H1 (cell line): ENCODE measurements at regions not wholly inside any gene's neighbourhood (a gene's known extent, or its start where the extent isn't known, plus 50 kb on each side); places are given as distances from the start of the nearest gene placed in this dataset.

Experiments
- CTCF ChIA-PET: fragments of 300-600 bp; sonication (Branson Sonifier 250); formaldehyde crosslinking; loops from one replicate; lab custom pipeline; 2021; ENCODE audit not compliant: partially characterized antibody; lab: Charles Lee
- POLR2A ChIA-PET: fragments of 300-600 bp; sonication (Branson Sonifier 250); formaldehyde crosslinking; loops from one replicate; lab custom pipeline; 2021; ENCODE audit warnings: inconsistent platforms; ENCODE audit not compliant: partially characterized antibody; lab: Charles Lee
- DNase-seq, 2 experiments: peaks; one replicate each; pipeline versions ENCODE4 v3.0.0 to v3.0.0-alpha.2; 2010 to 2022; ENCODE audit warnings: low spot score in 2 of 2, low read depth in 1 of 2, mixed read lengths in 1 of 2
- FAIRE-seq: peaks from 2 replicates; lab custom pipeline; 2011; peaks lifted over from hg19 to GRCh38; lab: Jason Lieb, UNC
- H2AFZ ChIP-seq: 2 replicates; pipeline ENCODE4 v1.8.1; 2012; ENCODE audit warnings: low read length, inconsistent platforms
- H2AK5ac ChIP-seq: 2 replicates; pipeline ENCODE4 v1.6.1; 2013; ENCODE audit warnings: low read depth, low read length
- H2BK120ac ChIP-seq: replicated peaks from 2 replicates; pipeline ENCODE3; 2013; ENCODE audit warnings: low read depth, low read length, inconsistent platforms
- H2BK12ac ChIP-seq: 2 replicates; pipeline ENCODE4 v1.6.1; 2013; ENCODE audit warnings: low read depth, low read length
- H2BK15ac ChIP-seq: 2 replicates; pipeline ENCODE4 v1.6.1; 2013; ENCODE audit warnings: low read length
- H2BK20ac ChIP-seq: 2 replicates; pipeline ENCODE4 v1.6.1; 2013; ENCODE audit warnings: low read length
- H2BK5ac ChIP-seq: 2 replicates; pipeline ENCODE4 v1.6.1; 2013; ENCODE audit warnings: low read depth, low read length
- H3K14ac ChIP-seq: 2 replicates; pipeline ENCODE4 v1.6.1; 2013; ENCODE audit warnings: inconsistent platforms; ENCODE audit not compliant: insufficient read length
- H3K18ac ChIP-seq: 2 replicates; pipeline ENCODE4 v1.6.1; 2013; ENCODE audit warnings: low read length; ENCODE audit errors: extremely low read depth
- H3K23ac ChIP-seq: 2 replicates; pipeline ENCODE4 v1.6.1; 2013; ENCODE audit warnings: inconsistent platforms; ENCODE audit not compliant: insufficient read length
- H3K23me2 ChIP-seq: 2 replicates; pipeline ENCODE4 v1.6.1; 2013; ENCODE audit warnings: low read depth, low read length
- H3K27ac ChIP-seq: 2 replicates; pipeline ENCODE4 v1.6.1; 2011; ENCODE audit warnings: low read depth, low read length, inconsistent platforms
- H3K27me3 ChIP-seq, 4 experiments: replicated peaks in 1 of 4; 1 replicate in 1 of 4; 2 replicates in 3 of 4; pipeline versions ENCODE4 v1.6.1 to v1.8.1; 2011 to 2013; ENCODE audit warnings: low read length in 3 of 4, mild to moderate bottlenecking in 3 of 4, inconsistent platforms in 2 of 4, mixed read lengths in 2 of 4, moderate library complexity in 1 of 4; ENCODE audit not compliant: control insufficient read depth in 3 of 4, insufficient read depth in 3 of 4; ENCODE audit errors: extremely low read depth in 1 of 4
- H3K36me3 ChIP-seq, 4 experiments: 2 replicates each; pipeline versions ENCODE4 v1.6.1 to v1.8.1; 2011 to 2013; ENCODE audit warnings: mild to moderate bottlenecking in 4 of 4, low read length in 3 of 4, moderate library complexity in 2 of 4, control low read depth in 1 of 4, inconsistent platforms in 1 of 4; ENCODE audit not compliant: insufficient read depth in 4 of 4, control insufficient read depth in 2 of 4
- H3K4ac ChIP-seq: replicated peaks from 2 replicates; pipeline ENCODE3; 2013; ENCODE audit warnings: low read length, low read depth, mixed read lengths, inconsistent platforms; ENCODE audit not compliant: insufficient read length
- H3K4me1 ChIP-seq, 4 experiments: replicated peaks in 1 of 4; 1 replicate in 1 of 4; 2 replicates in 3 of 4; pipeline versions ENCODE4 v1.6.1 to v1.8.1; 2011 to 2013; ENCODE audit warnings: low read length in 3 of 4, inconsistent platforms in 2 of 4, mixed read lengths in 1 of 4; ENCODE audit not compliant: insufficient read depth in 4 of 4, control insufficient read depth in 3 of 4
- H3K4me2 ChIP-seq, 2 experiments: 2 replicates each; pipeline versions ENCODE4 v1.6.1 to v1.8.1; 2011 to 2013; ENCODE audit warnings: low read depth in 2 of 2, low read length in 2 of 2, control low read depth in 1 of 2, inconsistent platforms in 1 of 2, mild to moderate bottlenecking in 1 of 2; ENCODE audit not compliant: insufficient read depth in 1 of 2
- H3K4me3 ChIP-seq, 4 experiments: fragments of 200-600, 300-600 bp in 1 of 4; sonication (generic), shearing (Covaris generic), sonication (Bioruptor Twin) in 1 of 4; 2 replicates each; pipeline versions ENCODE4 v1.5.1 to v1.8.1; 2011 to 2016; ENCODE audit warnings: low read length in 4 of 4, low read depth in 3 of 4, control low read depth in 2 of 4, inconsistent platforms in 2 of 4, mild to moderate bottlenecking in 2 of 4, mixed read lengths in 1 of 4, moderate library complexity in 1 of 4; ENCODE audit not compliant: insufficient read depth in 2 of 4; ENCODE audit errors: extremely low read depth in 1 of 4
- H3K56ac ChIP-seq: replicated peaks from 2 replicates; pipeline ENCODE3; 2013; ENCODE audit warnings: low read depth, mild to moderate bottlenecking, mixed read lengths, low read length, inconsistent platforms; ENCODE audit not compliant: insufficient read length
- H3K79me1 ChIP-seq: 2 replicates; pipeline ENCODE4 v1.6.1; 2013; ENCODE audit warnings: low read depth, low read length, control low read depth
- H3K79me2 ChIP-seq, 2 experiments: 2 replicates each; pipeline versions ENCODE4 v1.6.1 to v1.8.1; 2012 to 2013; ENCODE audit warnings: low read length in 2 of 2, mild to moderate bottlenecking in 2 of 2, inconsistent platforms in 1 of 2; ENCODE audit not compliant: insufficient read depth in 2 of 2, control insufficient read depth in 1 of 2
- H3K9ac ChIP-seq, 4 experiments: replicated peaks in 1 of 4; 1 replicate in 1 of 4; 2 replicates in 3 of 4; pipeline versions ENCODE4 v1.6.1 to v1.8.1; 2011 to 2013; ENCODE audit warnings: low read depth in 3 of 4, low read length in 3 of 4, control low read depth in 2 of 4, mild to moderate bottlenecking in 2 of 4, moderate library complexity in 2 of 4, inconsistent platforms in 1 of 4; ENCODE audit errors: extremely low read depth in 1 of 4
- H3K9me3 ChIP-seq, 2 experiments: 2 replicates each; pipeline versions ENCODE4 v1.6.1 to v1.8.1; 2012 to 2013; ENCODE audit warnings: mild to moderate bottlenecking in 2 of 2, moderate library complexity in 2 of 2, control low read depth in 1 of 2, inconsistent platforms in 1 of 2, low read depth in 1 of 2, low read length in 1 of 2, mixed read lengths in 1 of 2; ENCODE audit not compliant: insufficient read depth in 2 of 2
- H4K20me1 ChIP-seq, 2 experiments: replicated peaks in 1 of 2; 2 replicates each; pipeline versions ENCODE3 to v1.8.1; 2011 to 2013; ENCODE audit warnings: inconsistent platforms in 2 of 2, low read length in 2 of 2, mild to moderate bottlenecking in 1 of 2; ENCODE audit not compliant: insufficient read depth in 2 of 2, control insufficient read depth in 1 of 2
- H4K5ac ChIP-seq: 2 replicates; pipeline ENCODE4 v1.6.1; 2013; ENCODE audit warnings: low read length, low read depth, mixed read lengths, inconsistent platforms; ENCODE audit not compliant: insufficient read length
- H4K8ac ChIP-seq: 2 replicates; pipeline ENCODE4 v1.8.0; 2013; ENCODE audit warnings: mild to moderate bottlenecking, moderate library complexity, low read length, inconsistent platforms; ENCODE audit not compliant: insufficient read depth; ENCODE audit errors: extremely low read depth
- H4K91ac ChIP-seq: replicated peaks from 2 replicates; pipeline ENCODE3; 2013; ENCODE audit warnings: low read length, mixed read lengths, inconsistent platforms; ENCODE audit not compliant: insufficient read length
- CBX5 ChIP-seq: fragments of 300-800, 300-1000 bp; sonication (generic); IDR thresholded peaks from 2 replicates; pipeline ENCODE4 v1.7.1; 2016; ENCODE audit warnings: antibody characterized with exemption, low read length, low read depth
- KDM1A ChIP-seq: fragments of 200-600, 300-600 bp; sonication (generic); IDR thresholded peaks from 2 replicates; pipeline ENCODE4 v1.7.1; 2016; ENCODE audit warnings: mild to moderate bottlenecking, low read length, borderline replicate concordance
- POLR2AphosphoS5 ChIP-seq: IDR thresholded peaks from 2 replicates; pipeline ENCODE4 v1.6.1; 2011; ENCODE audit warnings: low read depth, low read length
- RXRA ChIP-seq: IDR thresholded peaks from 2 replicates; pipeline ENCODE4 v1.6.1; 2011; ENCODE audit warnings: low read depth, mild to moderate bottlenecking, low read length, moderate library complexity; ENCODE audit not compliant: insufficient read depth
- SIRT6 ChIP-seq: IDR thresholded peaks from one replicate; pipeline ENCODE4 v1.7.1; 2012; ENCODE audit warnings: low read length, inconsistent platforms
- TCF12 ChIP-seq: IDR thresholded peaks from 2 replicates; pipeline ENCODE4 v1.6.1; 2011; ENCODE audit warnings: low read depth, mild to moderate bottlenecking, low read length
- WGBS, 2 experiments: shearing (Covaris generic) in 1 of 2; methylation state at CpG; one replicate each; pipeline versions ENCODE4 v1.1.6 to v1.1.7; 2013 to 2015; ENCODE audit warnings: low lambda C conversion rate in 2 of 2, mixed read lengths in 2 of 2, inconsistent platforms in 1 of 2, low coverage in 1 of 2, missing lambda C conversion rate in 1 of 2; ENCODE audit not compliant: insufficient replicate concordance in 2 of 2, insufficient coverage in 1 of 2, insufficient read length in 1 of 2; ENCODE audit errors: extremely low coverage in 1 of 2, missing lambda C conversion rate in 1 of 2; 5-methylcytosine and 5-hydroxymethylcytosine counted together

GRCh38 chr1:238664139-238664538, 722.2 kb upstream of the CHRM3 start:
- DNase-seq, result no peak
- Histone ChIP-seq H2AK5ac (no peak overlapping the region), H3K56ac (no peak overlapping the region), H4K5ac (no peak overlapping the region), H3K9me3 (no peaks in the 10 kb centered on the region), H3K27ac (no peak overlapping the region), H2BK20ac (no peak overlapping the region), H4K91ac (no peak overlapping the region), H3K4me2 (no peak overlapping the region), H3K27me3 (no peaks in the 10 kb centered on the region), H3K4ac (no peak overlapping the region), H2BK12ac (no peak overlapping the region), H4K20me1 (no peaks in the 10 kb centered on the region), H2BK120ac (no peak overlapping the region), H4K8ac (no peak overlapping the region), H3K79me2 (no peaks in the 10 kb centered on the region), H3K9ac (no peak overlapping the region), H3K23me2 (no peaks in the 10 kb centered on the region), H3K18ac (no peak overlapping the region), H3K14ac (no peak overlapping the region), H3K79me1 (no peaks in the 10 kb centered on the region), H3K4me1 (no peaks in the 10 kb centered on the region), H2BK15ac (no peak overlapping the region), H3K4me3 (no peak overlapping the region), H3K23ac (no peak overlapping the region), H2BK5ac (no peak overlapping the region), H3K36me3 (no peaks in the 10 kb centered on the region), H2AFZ (0 out of 2 replicates have a peak overlapping the region, but pooled peaks have one; percentile 33)
- 91% methylated on average over 2 of the region's 2 CpGs; no CpG with 5 or more reads in 1 of the 2 experiments for WGBS, 2 experiments
- ChIA-PET POLR2A (no interaction called here), CTCF (interaction anchor here (0.5 kb wide), 1 partner anchor 10 kb away, joined by 3 read pairs; no protein-coding TSS in a partner anchor)
- FAIRE-seq, result no peak
- TF ChIP-seq CBX5, result no peak
- TF ChIP-seq RXRA, result no peak
- no peak for TF ChIP-seq KDM1A
- TF ChIP-seq POLR2AphosphoS5, result no peak
- TF ChIP-seq TCF12, result no peak
- no peak for TF ChIP-seq SIRT6
